HG02943 (cell line): ENCODE measurements at regions not wholly inside any gene's neighbourhood (a gene's known extent, or its start where the extent isn't known, plus 50 kb on each side); places are given as distances from the start of the nearest gene placed in this dataset.

Experiments
- ATAC-seq: cut with Tn5 transposase; IDR thresholded peaks from one replicate; pipeline ENCODE4 v1.9.1; 2021; ENCODE audit warnings: mild to moderate bottlenecking, low read depth, moderate library complexity; ENCODE audit not compliant: unreplicated experiment

GRCh38 chr2:9086465-9086864 is 83.0 kb upstream of the MBOAT2 start:
- no peak for ATAC-seq

- no peak for ATAC-seq
Observed at GRCh38 chr2:9085353-9085752, 81.9 kb upstream of the MBOAT2 start.

- ATAC-seq = no peak
Observed at GRCh38 chr2:9083287-9083686, 79.8 kb upstream of the MBOAT2 start.

- ATAC-seq = no peak
Observed at GRCh38 chr2:9082158-9082557, 78.7 kb upstream of the MBOAT2 start.

GRCh38 chr2:9081750-9082149 is 78.3 kb upstream of the MBOAT2 start:
- no peak for ATAC-seq

GRCh38 chr2:9078405-9078804 is 74.9 kb upstream of the MBOAT2 start:
- ATAC-seq = no peak

GRCh38 chr2:9077691-9078090 is 74.2 kb upstream of the MBOAT2 start:
- no peak for ATAC-seq

GRCh38 chr2:9076755-9077154 is 73.3 kb upstream of the MBOAT2 start:
- no peak for ATAC-seq

- ATAC-seq = no peak
Observed at GRCh38 chr2:9076210-9076609, 72.7 kb upstream of the MBOAT2 start.

- ATAC-seq = no peak
Observed at GRCh38 chr2:9074930-9075329, 71.4 kb upstream of the MBOAT2 start.

- ATAC-seq = no peak
Observed at GRCh38 chr2:9071584-9072124, 68.2 kb upstream of the MBOAT2 start.

GRCh38 chr2:9071032-9071431 is 67.5 kb upstream of the MBOAT2 start:
- no peak for ATAC-seq

- ATAC-seq = no peak
Observed at GRCh38 chr2:9069543-9069942, 66.1 kb upstream of the MBOAT2 start.

GRCh38 chr2:9065901-9066300 is 62.4 kb upstream of the MBOAT2 start:
- ATAC-seq = no peak

- ATAC-seq = no peak
Observed at GRCh38 chr2:9063023-9063606, 59.6 kb upstream of the MBOAT2 start.

- ATAC-seq = no peak
Observed at GRCh38 chr2:9060819-9061218, 57.3 kb upstream of the MBOAT2 start.

- no peak for ATAC-seq
Observed at GRCh38 chr2:9057939-9058761, 54.7 kb upstream of the MBOAT2 start.

GRCh38 chr2:9055471-9055870 is 52.0 kb upstream of the MBOAT2 start:
- no peak for ATAC-seq

GRCh38 chr2:9053534-9053931 is 50.0 kb upstream of the MBOAT2 start:
- no peak for ATAC-seq
